ENCODE measurements at regions not wholly inside any gene's neighbourhood (a gene's known extent, or its start where the extent isn't known, plus 50 kb on each side); places are given as distances from the start of the nearest gene placed in this dataset.

GRCh38 chr2:118687698-118688097, 159.8 kb downstream of the EN1 start:
- intact Hi-C loops (cut with micrococcal nuclease) (no loop called here), in situ Hi-C loops (cut with MboI) (no loop called here)
- no peaks in the 10 kb centered on the region for H3K36me3 ChIP-seq (ENCODE audit: control insufficient read depth, insufficient read depth, low read length)
- H4K20me1 ChIP-seq (replicated peaks; ENCODE audit: control insufficient read depth, insufficient read depth, low read length): no peaks in the 10 kb centered on the region
- no peaks in the 10 kb centered on the region for H3K9me3 ChIP-seq (replicated peaks; ENCODE audit: control insufficient read depth, insufficient read depth, low read depth, low read length)
- no peaks in the 10 kb centered on the region for H3K79me2 ChIP-seq (ENCODE audit: control insufficient read depth, insufficient read depth, low read length)
- ChIA-PET CTCF (ENCODE audit: low intra/inter-chr PET ratio) (no interaction called here), POLR2A (interaction anchor here (1.4 kb wide), 1 partner anchor 10 kb away, joined by 3 read pairs; no protein-coding TSS in a partner anchor)
- H3K9me1 ChIP-seq (ENCODE audit: control insufficient read depth, insufficient read depth, low read length): no peaks in the 10 kb centered on the region
- 34% methylated on average over 2 of the region's 2 CpGs for WGBS (ENCODE audit: insufficient coverage, low coverage, missing lambda C conversion rate)
- no peaks in the 10 kb centered on the region for H3K27me3 ChIP-seq (ENCODE audit: control insufficient read depth in 2 of 2, insufficient read depth in 2 of 2, low read length in 2 of 2)
- no peak overlapping the region for H3K4me2 ChIP-seq (ENCODE audit: insufficient read depth, low read length)
- no peak overlapping the region for H3K27ac ChIP-seq (ENCODE audit: extremely low read depth, low read depth, low read length)
- no peak overlapping the region for H3K9ac ChIP-seq (ENCODE audit: insufficient read depth in 1 of 2, low read depth in 2 of 2, low read length in 2 of 2)
- no peak for FAIRE-seq
- ATAC-seq: no peak
- no peak overlapping the region for H2AFZ ChIP-seq (ENCODE audit: low read depth, low read length)
- BruUV-seq (replicated peaks): no TSS peak
- TF ChIP-seq FOXA3 (CRISPR knock-in tag; conservative IDR thresholded peaks at IDR 0.05 in 1 of 2, IDR thresholded peaks at IDR 0.05 in 1 of 2) (no peak), CEBPB (tag; IDR thresholded peaks at IDR 0.05) (peak; percentile 69)
- H3K4me3 ChIP-seq: no peak overlapping the region
- no peak for DNase-seq (ENCODE audit: extremely low read depth in 1 of 4, low spot score in 3 of 4)
- H3K4me1 ChIP-seq (replicated peaks in 1 of 2; ENCODE audit: control insufficient read depth in 2 of 2, insufficient read depth in 2 of 2, low read length in 2 of 2): no peaks in the 10 kb centered on the region; a peak in 2 of 5 replicates

GRCh38 chr2:118687192-118687591, 160.3 kb downstream of the EN1 start:
- H3K4me1 ChIP-seq (replicated peaks in 1 of 2; ENCODE audit: control insufficient read depth in 2 of 2, insufficient read depth in 2 of 2, low read length in 2 of 2): no peaks in the 10 kb centered on the region
- intact Hi-C loops (cut with micrococcal nuclease): no loop called here
- BruUV-seq (replicated peaks): no TSS peak
- ATAC-seq (no peak), FAIRE-seq (no peak), DNase-seq (ENCODE audit: extremely low read depth in 1 of 4, low spot score in 3 of 4) (no peak)
- no peaks in the 10 kb centered on the region for H3K9me1 ChIP-seq (ENCODE audit: control insufficient read depth, insufficient read depth, low read length)
- H3K79me2 ChIP-seq (ENCODE audit: control insufficient read depth, insufficient read depth, low read length): no peaks in the 10 kb centered on the region
- no peak overlapping the region for H3K4me2 ChIP-seq (ENCODE audit: insufficient read depth, low read length)
- H3K27ac ChIP-seq (ENCODE audit: extremely low read depth, low read depth, low read length): no peak overlapping the region
- no peaks in the 10 kb centered on the region for H3K27me3 ChIP-seq (ENCODE audit: control insufficient read depth in 2 of 2, insufficient read depth in 2 of 2, low read length in 2 of 2)
- H4K20me1 ChIP-seq (replicated peaks; ENCODE audit: control insufficient read depth, insufficient read depth, low read length): no peaks in the 10 kb centered on the region
- CTCF ChIA-PET (ENCODE audit: low intra/inter-chr PET ratio): no interaction called here
- H3K9ac ChIP-seq (ENCODE audit: insufficient read depth in 1 of 2, low read depth in 2 of 2, low read length in 2 of 2): no peak overlapping the region
- no peak overlapping the region for H2AFZ ChIP-seq (ENCODE audit: low read depth, low read length)
- POLR2A ChIA-PET: no interaction called here
- H3K9me3 ChIP-seq (replicated peaks; ENCODE audit: control insufficient read depth, insufficient read depth, low read depth, low read length): no peaks in the 10 kb centered on the region
- no peak overlapping the region for H3K4me3 ChIP-seq
- no peaks in the 10 kb centered on the region for H3K36me3 ChIP-seq (ENCODE audit: control insufficient read depth, insufficient read depth, low read length)
- in situ Hi-C loops (cut with MboI): no loop called here
- WGBS (ENCODE audit: insufficient coverage, low coverage, missing lambda C conversion rate): 13% methylated on average over 3 of the region's 3 CpGs
- TF ChIP-seq NFRKB (IDR thresholded peaks at IDR 0.05; ENCODE audit: low read depth): no peak
- TF ChIP-seq PTBP1 (IDR thresholded peaks at IDR 0.05; ENCODE audit: low read depth, low read length): no peak
- no peak for TF ChIP-seq ZSCAN29 (IDR thresholded peaks at IDR 0.05)
- no peak for TF ChIP-seq AFF1 (IDR thresholded peaks at IDR 0.05; ENCODE audit: low read depth in 1 of 2, partially characterized antibody in 2 of 2)
- no peak for TF ChIP-seq HSF4 (CRISPR knock-in tag; IDR thresholded peaks at IDR 0.05; ENCODE audit: borderline replicate concordance)
- TF ChIP-seq OTX1 (CRISPR knock-in tag; IDR thresholded peaks at IDR 0.05): no peak
- TF ChIP-seq ZNF518B (CRISPR knock-in tag; IDR thresholded peaks at IDR 0.05): no peak

Measured in K562 (cell line).